GM21526 (cell line): ENCODE measurements at regions not wholly inside any gene's neighbourhood (a gene's known extent, or its start where the extent isn't known, plus 50 kb on each side); places are given as distances from the start of the nearest gene placed in this dataset.
A peak's percentile ranks its signal among the peaks of the same experiment; 100 is the strongest.

Experiments
- ATAC-seq: cut with Tn5 transposase; IDR thresholded peaks from one replicate; pipeline ENCODE4 v1.9.1; 2021; ENCODE audit warnings: moderate library complexity; ENCODE audit not compliant: unreplicated experiment, low FRiP score

GRCh38 chr14:49467091-49467490, 119.1 kb downstream of the RPS29 start:
- ATAC-seq: no peak

- no peak for ATAC-seq
Observed at GRCh38 chr14:49464885-49465284, 121.3 kb downstream of the RPS29 start.

GRCh38 chr14:49463146-49463545, 123.0 kb downstream of the RPS29 start:
- ATAC-seq: no peak

- peak; percentile 95 for ATAC-seq
Observed at GRCh38 chr14:49461529-49462401, 124.4 kb downstream of the RPS29 start.

GRCh38 chr14:49460662-49461061, 125.5 kb downstream of the RPS29 start:
- no peak for ATAC-seq

- ATAC-seq: no peak
Observed at GRCh38 chr14:49456589-49456988, 129.6 kb downstream of the RPS29 start.

- ATAC-seq: no peak
Observed at GRCh38 chr14:49451938-49452337, 134.2 kb downstream of the RPS29 start.

- ATAC-seq: no peak
Observed at GRCh38 chr14:49449749-49450148, 136.4 kb downstream of the RPS29 start.

- no peak for ATAC-seq
Observed at GRCh38 chr14:49447540-49448107, 138.6 kb downstream of the RPS29 start.

- ATAC-seq: no peak
Observed at GRCh38 chr14:49446801-49447200, 139.4 kb downstream of the RPS29 start.

GRCh38 chr14:49438256-49438770, 147.9 kb downstream of the RPS29 start:
- no peak for ATAC-seq

GRCh38 chr14:49428076-49428475, 158.1 kb downstream of the RPS29 start:
- ATAC-seq: no peak

- ATAC-seq: no peak
Observed at GRCh38 chr14:49427117-49427516, 159.1 kb downstream of the RPS29 start.

- ATAC-seq: no peak
Observed at GRCh38 chr14:49425921-49426320, 160.3 kb downstream of the RPS29 start.

GRCh38 chr14:49424436-49425331, 161.5 kb downstream of the RPS29 start:
- ATAC-seq: no peak

- ATAC-seq: peak; percentile 75
Observed at GRCh38 chr14:49420201-49420600, 166.0 kb downstream of the RPS29 start.

- ATAC-seq: no peak
Observed at GRCh38 chr14:49418789-49419188, 167.4 kb downstream of the RPS29 start.

GRCh38 chr14:49417790-49418189, 168.4 kb downstream of the RPS29 start:
- ATAC-seq: no peak

GRCh38 chr14:49408187-49408933, 177.8 kb downstream of the RPS29 start:
- no peak for ATAC-seq

- ATAC-seq: no peak
Observed at GRCh38 chr14:49405291-49405690, 180.9 kb downstream of the RPS29 start.
